GM12892 (cell line): ENCODE measurements at regions not wholly inside any gene's neighbourhood (a gene's known extent, or its start where the extent isn't known, plus 50 kb on each side); places are given as distances from the start of the nearest gene placed in this dataset.
A peak's percentile ranks its signal among the peaks of the same experiment; 100 is the strongest.

ENCODE experiments used
- DNase-seq: peaks from one replicate; pipeline ENCODE4 v3.0.0; 2011; ENCODE audit not compliant: insufficient read length
- FAIRE-seq: peaks from 2 replicates; lab custom pipeline; 2011; peaks lifted over from hg19 to GRCh38; lab: Jason Lieb, UNC
- POLR2A ChIP-seq: IDR thresholded peaks from 2 replicates; pipeline ENCODE4 v1.6.1; 2011; ENCODE audit warnings: low read depth, low read length, control low read depth
- POLR2AphosphoS5 ChIP-seq: IDR thresholded peaks from 2 replicates; pipeline ENCODE4 v1.6.1; 2011; ENCODE audit warnings: low read depth, low read length, control low read depth
- TAF1 ChIP-seq: IDR thresholded peaks from 2 replicates; pipeline ENCODE4 v1.6.1; 2011; ENCODE audit warnings: low read depth, mild to moderate bottlenecking, control low read depth, low read length, borderline replicate concordance

- no peak for FAIRE-seq
- TF ChIP-seq POLR2AphosphoS5 (no peak), TAF1 (no peak), POLR2A (no peak)
- no peak for DNase-seq
Measured at GRCh38 chr1:219781491-219781890, 146.9 kb downstream of the SLC30A10 start.

GRCh38 chr1:219778793-219779369, 149.5 kb downstream of the SLC30A10 start:
- FAIRE-seq = no peak
- TF ChIP-seq TAF1 (no peak), POLR2A (no peak), POLR2AphosphoS5 (no peak)
- DNase-seq = no peak

GRCh38 chr1:219778110-219778509, 150.2 kb downstream of the SLC30A10 start:
- no peak for FAIRE-seq
- no peak for DNase-seq
- TF ChIP-seq TAF1 (no peak), POLR2AphosphoS5 (no peak), POLR2A (no peak)

GRCh38 chr1:219774386-219774785, 154.0 kb downstream of the SLC30A10 start:
- TF ChIP-seq POLR2AphosphoS5 (no peak), TAF1 (no peak), POLR2A (no peak)
- FAIRE-seq (no peak), DNase-seq (no peak)

- FAIRE-seq = peak; percentile 40
- no peak for TF ChIP-seq TAF1
- no peak for TF ChIP-seq POLR2AphosphoS5
- no peak for TF ChIP-seq POLR2A
- DNase-seq = no peak
Measured at GRCh38 chr1:219773775-219774174, 154.6 kb downstream of the SLC30A10 start.

GRCh38 chr1:219773110-219773509, 155.2 kb downstream of the SLC30A10 start:
- no peak for FAIRE-seq
- TF ChIP-seq TAF1 (no peak), POLR2AphosphoS5 (no peak), POLR2A (no peak)
- DNase-seq = no peak

- no peak for TF ChIP-seq POLR2A
- no peak for DNase-seq
- FAIRE-seq = no peak
Measured at GRCh38 chr1:219772265-219773036, 155.9 kb downstream of the SLC30A10 start.

- no peak for TF ChIP-seq TAF1
- no peak for TF ChIP-seq POLR2A
- TF ChIP-seq POLR2AphosphoS5 = no peak
- no peak for FAIRE-seq
- DNase-seq = no peak
Measured at GRCh38 chr1:219771080-219771479, 157.3 kb downstream of the SLC30A10 start.

GRCh38 chr1:219763321-219763720, 150.4 kb upstream of the ZC3H11B start:
- no peak for FAIRE-seq
- TF ChIP-seq POLR2AphosphoS5 (no peak), POLR2A (no peak), TAF1 (no peak)
- DNase-seq = no peak

- TF ChIP-seq TAF1 = no peak
- no peak for TF ChIP-seq POLR2A
- no peak for TF ChIP-seq POLR2AphosphoS5
- no peak for FAIRE-seq
- DNase-seq = no peak
Measured at GRCh38 chr1:219761208-219761860, 148.4 kb upstream of the ZC3H11B start.

GRCh38 chr1:219759095-219759494, 146.2 kb upstream of the ZC3H11B start:
- no peak for TF ChIP-seq POLR2A
- TF ChIP-seq TAF1 = no peak
- TF ChIP-seq POLR2AphosphoS5 = no peak
- no peak for FAIRE-seq
- DNase-seq = no peak

- DNase-seq (no peak), FAIRE-seq (no peak)
- TF ChIP-seq POLR2A (no peak), POLR2AphosphoS5 (no peak), TAF1 (no peak)
Measured at GRCh38 chr1:219757890-219758289, 145.0 kb upstream of the ZC3H11B start.
